Colonic mucosa (tissue), 4 donors: ENCODE measurements at regions not wholly inside any gene's neighbourhood (a gene's known extent, or its start where the extent isn't known, plus 50 kb on each side); places are given as distances from the start of the nearest gene placed in this dataset.

ENCODE experiments used
- DNase-seq: peaks from one replicate; pipeline ENCODE4 v3.0.0-alpha.2; 2020
- H3K27ac ChIP-seq: fragments of 200-600 bp; one replicate; pipeline ENCODE4 v1.8.0; 2021
- H3K27me3 ChIP-seq: fragments of 200-600 bp; one replicate; pipeline ENCODE4 v1.8.0; 2021
- H3K36me3 ChIP-seq: fragments of 200-600 bp; one replicate; pipeline ENCODE4 v1.8.0; 2021
- H3K4me1 ChIP-seq: fragments of 200-600 bp; one replicate; pipeline ENCODE4 v1.8.0; 2021; ENCODE audit warnings: mild to moderate bottlenecking
- H3K4me3 ChIP-seq: fragments of 200-600 bp; one replicate; pipeline ENCODE4 v1.8.0; 2021
- H3K9ac ChIP-seq, 2 donors: one replicate each; pipeline ENCODE4 v1.7.0; 2013; ENCODE audit warnings: control low read depth in 2 of 2, low read depth in 2 of 2, low read length in 2 of 2
- H3K9me3 ChIP-seq: fragments of 200-600 bp; one replicate; pipeline ENCODE4 v1.8.0; 2021
- intact Hi-C: fragments of 100-400 bp; cut with DNase I; formaldehyde crosslinking; loops from one replicate; pipeline ENCODE4 v1.14.1; 2022
- TF ChIP-seq, protein P1 (sequence below): fragments of 200-600 bp; IDR thresholded peaks from one replicate; pipeline ENCODE4 v1.8.0; 2022; ENCODE audit warnings: antibody characterized with exemption, mild to moderate bottlenecking
- donor health status: healthy.
- donor health status: DM: no; HTN: no; CAD: no.
- donor health status: DM: no; HTN: no; CAD: no.

DNA sequence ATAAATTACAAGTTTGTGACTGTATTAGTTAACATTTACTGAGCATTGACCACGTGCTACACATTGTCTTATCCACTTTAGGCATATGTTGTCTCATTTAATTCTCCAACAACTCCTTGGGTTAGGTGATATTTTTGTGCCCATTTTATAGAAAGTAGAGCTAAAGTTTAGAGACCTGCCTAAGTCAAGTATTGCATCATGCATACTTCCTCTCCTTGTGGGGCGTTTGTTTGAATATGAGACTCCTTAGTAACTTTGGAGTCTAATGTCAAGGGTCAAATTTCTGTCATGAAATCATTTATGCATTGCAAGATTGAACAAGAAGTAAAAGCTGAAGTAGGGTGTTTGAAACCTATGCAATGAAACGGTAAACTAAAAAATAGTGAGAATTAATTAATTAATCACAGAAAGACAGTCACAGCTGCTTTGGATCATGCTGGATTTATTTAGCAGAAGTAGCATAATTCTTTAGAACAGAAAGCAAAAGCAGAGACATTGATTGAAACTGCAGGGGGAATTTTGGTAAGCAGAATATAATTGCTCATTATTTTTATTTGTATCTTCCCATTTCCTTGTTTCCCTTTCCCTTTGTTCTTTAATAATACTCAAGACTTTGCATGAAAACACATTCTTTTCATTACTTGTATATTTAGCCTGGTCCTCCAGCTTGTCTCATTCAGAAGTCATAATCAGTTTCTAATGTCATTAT is 1374.4 kb upstream of the GJE1 start:
- intact Hi-C loops = no loop called here
- TF ChIP-seq, protein P1, sequence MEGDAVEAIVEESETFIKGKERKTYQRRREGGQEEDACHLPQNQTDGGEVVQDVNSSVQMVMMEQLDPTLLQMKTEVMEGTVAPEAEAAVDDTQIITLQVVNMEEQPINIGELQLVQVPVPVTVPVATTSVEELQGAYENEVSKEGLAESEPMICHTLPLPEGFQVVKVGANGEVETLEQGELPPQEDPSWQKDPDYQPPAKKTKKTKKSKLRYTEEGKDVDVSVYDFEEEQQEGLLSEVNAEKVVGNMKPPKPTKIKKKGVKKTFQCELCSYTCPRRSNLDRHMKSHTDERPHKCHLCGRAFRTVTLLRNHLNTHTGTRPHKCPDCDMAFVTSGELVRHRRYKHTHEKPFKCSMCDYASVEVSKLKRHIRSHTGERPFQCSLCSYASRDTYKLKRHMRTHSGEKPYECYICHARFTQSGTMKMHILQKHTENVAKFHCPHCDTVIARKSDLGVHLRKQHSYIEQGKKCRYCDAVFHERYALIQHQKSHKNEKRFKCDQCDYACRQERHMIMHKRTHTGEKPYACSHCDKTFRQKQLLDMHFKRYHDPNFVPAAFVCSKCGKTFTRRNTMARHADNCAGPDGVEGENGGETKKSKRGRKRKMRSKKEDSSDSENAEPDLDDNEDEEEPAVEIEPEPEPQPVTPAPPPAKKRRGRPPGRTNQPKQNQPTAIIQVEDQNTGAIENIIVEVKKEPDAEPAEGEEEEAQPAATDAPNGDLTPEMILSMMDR = no peak

DNA sequence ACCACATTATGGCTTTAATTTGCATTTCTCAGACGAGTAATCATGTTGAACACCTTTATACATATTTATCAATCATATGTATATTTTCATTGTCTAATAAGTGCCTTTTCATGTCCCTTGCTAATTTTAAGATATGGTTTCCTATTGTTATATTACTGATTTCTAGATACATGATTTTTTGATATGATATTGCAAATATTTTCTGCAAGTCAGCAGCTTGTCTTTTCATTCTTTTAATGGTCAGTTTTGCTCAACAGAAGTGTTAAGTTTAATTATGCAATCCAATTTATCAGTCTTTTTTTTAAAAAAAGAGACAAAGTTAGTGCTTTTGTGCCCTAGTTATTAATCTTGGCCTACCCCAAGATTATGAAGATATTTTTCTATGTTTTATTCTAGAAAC is 1377.8 kb upstream of the CITED2 start:
- H3K9me3 ChIP-seq = no peaks in the 10 kb centered on the region
- H3K4me1 ChIP-seq = no peaks in the 10 kb centered on the region
- H3K27ac ChIP-seq = no peak overlapping the region
- no peaks in the 10 kb centered on the region for H3K27me3 ChIP-seq
- no peak for DNase-seq
- H3K36me3 ChIP-seq = no peaks in the 10 kb centered on the region
- TF ChIP-seq, protein P1 = no peak
- H3K9ac ChIP-seq = no peak overlapping the region
- intact Hi-C loops = no loop called here
- H3K4me3 ChIP-seq = no peak overlapping the region

More for the DNA sequence above, 1374.4 kb upstream of the GJE1 start:
- H3K36me3 ChIP-seq = no peaks in the 10 kb centered on the region
- H3K27me3 ChIP-seq = no peaks in the 10 kb centered on the region
- no peaks in the 10 kb centered on the region for H3K4me1 ChIP-seq
- no peak overlapping the region for H3K4me3 ChIP-seq
- no peaks in the 10 kb centered on the region for H3K9me3 ChIP-seq
- no peak overlapping the region for H3K27ac ChIP-seq
- DNase-seq = no peak
- H3K9ac ChIP-seq = no peak overlapping the region

DNA sequence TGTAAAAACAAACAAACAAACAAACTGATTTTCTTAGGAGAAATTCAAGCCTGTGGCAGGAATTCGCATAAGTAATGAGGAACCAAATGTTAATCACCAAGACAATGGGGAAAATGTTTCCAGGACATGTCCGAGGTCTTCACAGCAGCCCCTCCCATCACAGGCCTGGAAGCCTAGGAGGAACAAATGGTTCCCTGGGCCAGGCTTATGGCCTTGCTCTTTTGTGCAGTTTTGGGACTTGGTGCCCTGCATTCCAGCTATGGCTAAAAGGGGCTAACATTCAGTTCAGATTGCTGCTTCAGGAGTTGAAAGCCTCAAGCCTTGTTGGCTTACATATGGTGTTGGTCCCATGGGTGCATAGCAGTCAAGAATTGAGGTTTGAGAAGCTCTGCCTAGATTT is 1372.7 kb upstream of the CITED2 start:
- H3K27ac ChIP-seq = no peak overlapping the region
- no peak overlapping the region for H3K9ac ChIP-seq
- no peaks in the 10 kb centered on the region for H3K4me1 ChIP-seq
- H3K4me3 ChIP-seq = no peak overlapping the region
- DNase-seq = no peak
- no peaks in the 10 kb centered on the region for H3K36me3 ChIP-seq
- no peaks in the 10 kb centered on the region for H3K27me3 ChIP-seq
- intact Hi-C loops = no loop called here
- TF ChIP-seq, protein P1 = no peak
- H3K9me3 ChIP-seq = no peaks in the 10 kb centered on the region

DNA sequence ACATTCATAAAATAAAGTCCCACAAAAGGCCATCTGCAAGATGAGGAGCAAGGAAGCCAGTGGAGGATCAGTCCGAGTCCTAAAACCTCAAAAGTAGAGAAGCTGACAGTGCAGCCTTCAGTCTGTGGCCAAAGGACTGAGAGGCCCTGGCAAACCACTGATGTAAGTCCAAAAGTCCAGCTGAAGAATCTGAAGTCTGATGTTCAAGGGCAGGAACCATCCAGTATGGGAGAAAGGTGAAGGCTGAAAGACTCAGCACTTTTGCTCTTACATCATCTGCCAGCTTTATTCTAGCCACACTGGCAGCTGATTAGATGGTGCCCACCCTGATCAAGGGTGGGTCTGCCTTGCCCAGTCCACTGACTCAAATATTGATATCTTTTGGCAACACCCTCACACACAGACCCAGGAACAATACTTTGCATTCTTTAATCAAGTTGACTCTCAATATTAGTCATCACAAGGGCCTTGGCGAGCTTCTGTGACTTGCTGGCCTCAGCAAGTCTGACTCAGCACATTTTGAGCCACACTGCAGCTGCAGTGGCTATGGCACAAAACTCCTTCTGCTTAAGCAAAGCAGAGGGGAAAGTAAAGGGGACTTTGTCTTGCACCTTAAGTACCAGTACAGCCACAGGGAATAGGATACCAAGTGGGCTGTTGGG is 1370.3 kb upstream of the CITED2 start:
- no peaks in the 10 kb centered on the region for H3K27me3 ChIP-seq
- intact Hi-C loops = no loop called here
- no peaks in the 10 kb centered on the region for H3K4me1 ChIP-seq
- no peaks in the 10 kb centered on the region for H3K9me3 ChIP-seq
- no peak overlapping the region for H3K9ac ChIP-seq
- DNase-seq = no peak
- TF ChIP-seq, protein P1 = no peak
- H3K4me3 ChIP-seq = no peak overlapping the region
- no peaks in the 10 kb centered on the region for H3K36me3 ChIP-seq
- no peak overlapping the region for H3K27ac ChIP-seq

DNA sequence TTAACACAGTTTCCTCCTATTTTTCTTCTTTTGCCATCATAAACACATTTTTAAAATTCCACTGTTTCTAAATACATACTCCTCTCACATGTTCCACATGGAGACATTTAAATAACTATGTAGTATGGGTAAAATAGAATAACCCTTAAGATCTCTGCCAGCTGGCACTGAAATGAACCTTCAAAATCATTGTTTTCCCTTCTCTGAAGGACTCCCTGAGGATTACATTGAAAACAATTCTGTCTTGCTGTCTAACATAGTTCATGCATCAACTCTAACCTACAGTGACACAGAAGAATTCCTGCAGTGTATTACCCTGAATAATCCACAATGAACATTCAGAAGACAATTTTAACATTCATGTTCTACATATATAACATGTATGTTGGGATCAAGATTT is 1361.8 kb upstream of the CITED2 start:
- Histone ChIP-seq H3K4me3 (no peak overlapping the region), H3K27ac (no peak overlapping the region), H3K9ac (no peak overlapping the region), H3K36me3 (no peaks in the 10 kb centered on the region), H3K9me3 (no peaks in the 10 kb centered on the region), H3K27me3 (no peaks in the 10 kb centered on the region), H3K4me1 (no peaks in the 10 kb centered on the region)
- DNase-seq = no peak
- intact Hi-C loops = no loop called here
- TF ChIP-seq, protein P1 = no peak
